K562 (cell line): ENCODE measurements at regions not wholly inside any gene's neighbourhood (a gene's known extent, or its start where the extent isn't known, plus 50 kb on each side); places are given as distances from the start of the nearest gene placed in this dataset.

Source experiments
- ATAC-seq: fragments of 200-7000 bp; cut with Tn5 transposase; 3 replicates; pipeline ENCODE4 v1.9.1; 2020; ENCODE audit warnings: moderate library complexity
- BruUV-seq: library from RNA; stranded (reverse); fragments of 400-500 nt; replicated peaks from 2 replicates; lab custom pipeline; 2021; lab: Mats Ljungman, UMichigan
- CTCF ChIA-PET: fragments of 300-600 bp; formaldehyde crosslinking; extraction: SDS; loops from one replicate; lab custom pipeline; 2021; ENCODE audit warnings: low intra/inter-chr PET ratio; lab: Yijun Ruan, JAX
- POLR2A ChIA-PET: fragments of 300-600, 350-650 bp; sonication (Branson Sonifier 250); formaldehyde crosslinking; extraction: SDS; loops from one replicate; lab custom pipeline; 2021; ENCODE audit warnings: antibody characterized with exemption, inconsistent platforms; lab: Yijun Ruan, JAX
- DNase-seq, 4 experiments: peaks; one replicate each; pipeline versions ENCODE4 v3.0.0 to v3.0.0-alpha.2; 2011 to 2018; ENCODE audit warnings: low spot score in 3 of 4, mixed read lengths in 3 of 4; ENCODE audit errors: extremely low read depth in 1 of 4
- FAIRE-seq: peaks from 2 replicates; lab custom pipeline; 2011; peaks lifted over from hg19 to GRCh38; lab: Jason Lieb, UNC
- H2AFZ ChIP-seq: 2 replicates; pipeline ENCODE4 v1.6.0; 2011; ENCODE audit warnings: low read depth, low read length, control low read depth, inconsistent platforms
- H3K27ac ChIP-seq: fragments of 200-600 bp; 3 replicates; pipeline ENCODE4 v1.8.0; 2011; ENCODE audit warnings: low read depth, mild to moderate bottlenecking, control low read depth, inconsistent platforms, low read length, moderate library complexity, mixed read lengths; ENCODE audit errors: extremely low read depth
- H3K27me3 ChIP-seq, 2 experiments: fragments of 300-600 bp in 1 of 2; 2 replicates in 1 of 2; 3 replicates in 1 of 2; pipeline versions ENCODE4 v1.6.0 to v1.8.0; 2011; ENCODE audit warnings: inconsistent platforms in 2 of 2, low read length in 2 of 2, mild to moderate bottlenecking in 1 of 2, mixed read lengths in 1 of 2, moderate library complexity in 1 of 2; ENCODE audit not compliant: control insufficient read depth in 2 of 2, insufficient read depth in 2 of 2
- H3K36me3 ChIP-seq: fragments of 300-600 bp; 3 replicates; pipeline ENCODE4 v1.8.0; 2011; ENCODE audit warnings: mild to moderate bottlenecking, low read length, inconsistent platforms; ENCODE audit not compliant: control insufficient read depth, insufficient read depth
- H3K4me1 ChIP-seq, 2 experiments: fragments of 200-600 bp in 1 of 2; replicated peaks in 1 of 2; 2 replicates in 1 of 2; 3 replicates in 1 of 2; pipeline versions ENCODE4 v1.5.1 to v1.8.0; 2011; ENCODE audit warnings: inconsistent platforms in 2 of 2, low read length in 2 of 2, mild to moderate bottlenecking in 1 of 2, mixed read lengths in 1 of 2, moderate library complexity in 1 of 2; ENCODE audit not compliant: control insufficient read depth in 2 of 2, insufficient read depth in 2 of 2
- H3K4me2 ChIP-seq: 2 replicates; pipeline ENCODE4 v1.6.1; 2011; ENCODE audit warnings: low read length, control low read depth, inconsistent platforms, mixed read lengths; ENCODE audit not compliant: insufficient read depth
- H3K4me3 ChIP-seq: fragments of 200-600 bp; sonication (generic), shearing (Covaris generic); 2 replicates; pipeline ENCODE4 v1.5.1; 2016; ENCODE audit warnings: control low read depth, inconsistent platforms
- H3K79me2 ChIP-seq: fragments of 200-600 bp; 3 replicates; pipeline ENCODE4 v1.8.0; 2011; ENCODE audit warnings: low read length, inconsistent platforms; ENCODE audit not compliant: control insufficient read depth, insufficient read depth
- H3K9ac ChIP-seq, 2 experiments: 2 replicates each; pipeline versions ENCODE4 v1.6.0 to v1.6.1; 2011; ENCODE audit warnings: low read depth in 2 of 2, low read length in 2 of 2, control low read depth in 1 of 2, inconsistent platforms in 1 of 2, mild to moderate bottlenecking in 1 of 2, mixed read lengths in 1 of 2; ENCODE audit not compliant: insufficient read depth in 1 of 2
- H3K9me1 ChIP-seq: one replicate; pipeline ENCODE4 v1.6.0; 2011; ENCODE audit warnings: inconsistent platforms, mild to moderate bottlenecking, low read length, moderate library complexity; ENCODE audit not compliant: control insufficient read depth, insufficient read depth
- H3K9me3 ChIP-seq: replicated peaks from 2 replicates; pipeline ENCODE4 v1.5.1; 2011; ENCODE audit warnings: low read depth, low read length, inconsistent platforms; ENCODE audit not compliant: control insufficient read depth, insufficient read depth
- H4K20me1 ChIP-seq: replicated peaks from 2 replicates; pipeline ENCODE4 v1.6.1; 2011; ENCODE audit warnings: low read length, inconsistent platforms, mixed read lengths; ENCODE audit not compliant: control insufficient read depth, insufficient read depth
- CBX2 ChIP-seq: fragments of 200-600 bp; sonication (generic); IDR thresholded peaks from one replicate; pipeline ENCODE4 v1.6.1; 2012; ENCODE audit warnings: mild to moderate bottlenecking, low read length, inconsistent platforms; ENCODE audit not compliant: insufficient read depth, poor library complexity, severe bottlenecking
- CSDE1 ChIP-seq, 2 experiments: fragments of 450-650 bp; IDR thresholded peaks; 2 replicates each; pipeline ENCODE4 v1.6.1; 2016; ENCODE audit warnings: mild to moderate bottlenecking in 1 of 2
- CTBP1 ChIP-seq: fragments of 450-650 bp; IDR thresholded peaks from 2 replicates; pipeline ENCODE4 v1.6.1; 2016; ENCODE audit warnings: borderline replicate concordance
- DPF2 ChIP-seq: fragments of 450-650 bp; IDR thresholded peaks from 2 replicates; pipeline ENCODE4 v1.6.1; 2016
- EGR1 ChIP-seq: fragments of 450-650 bp; conservative IDR thresholded peaks from 2 replicates; pipeline ENCODE4 v1.6.1; 2017; ENCODE audit warnings: mild to moderate bottlenecking
- FOXK1 ChIP-seq: sonication (generic); formaldehyde crosslinking; IDR thresholded peaks from 2 replicates; pipeline ENCODE4 v1.8.0; 2022; ENCODE audit warnings: missing genetic modification reagents, mild to moderate bottlenecking, borderline replicate concordance
- HDAC6 ChIP-seq: IDR thresholded peaks from 2 replicates; pipeline ENCODE4 v1.6.1; 2012; ENCODE audit warnings: low read depth, mild to moderate bottlenecking, control low read depth, inconsistent platforms, low read length, moderate library complexity
- KLF13 ChIP-seq: fragments of 450-650 bp; IDR thresholded peaks from 2 replicates; pipeline ENCODE4 v1.6.1; 2016; ENCODE audit warnings: missing genetic modification characterization, low read depth, mild to moderate bottlenecking, missing compliant biosample characterization, moderate library complexity, borderline replicate concordance
- NBN ChIP-seq: fragments of 450-650 bp; IDR thresholded peaks from 2 replicates; pipeline ENCODE4 v1.6.1; 2016; ENCODE audit warnings: low read depth, mild to moderate bottlenecking
- POLR2H ChIP-seq: IDR thresholded peaks from 2 replicates; pipeline ENCODE4 v1.6.1; 2016; ENCODE audit warnings: missing genetic modification characterization, low read depth, mild to moderate bottlenecking, control low read depth, missing compliant biosample characterization, moderate library complexity
- RNF2 ChIP-seq: sonication (generic); IDR thresholded peaks from 2 replicates; pipeline ENCODE4 v1.6.1; 2016
- SMARCA5 ChIP-seq: fragments of 450-650 bp; IDR thresholded peaks from 2 replicates; pipeline ENCODE4 v1.6.1; 2016
- YY1 ChIP-seq, 3 experiments: IDR thresholded peaks; 2 replicates each; pipeline ENCODE4 v1.6.1; 2011; ENCODE audit warnings: low read length in 2 of 3, mild to moderate bottlenecking in 2 of 3, moderate library complexity in 2 of 3, borderline replicate concordance in 1 of 3, control low read depth in 1 of 3, low read depth in 1 of 3; ENCODE audit not compliant: insufficient read depth in 3 of 3, insufficient replicate concordance in 2 of 3, control insufficient read depth in 1 of 3, insufficient read length in 1 of 3; ENCODE audit errors: extremely low read depth in 1 of 3
- ZNF224 ChIP-seq: sonication (generic); formaldehyde crosslinking; IDR thresholded peaks from 2 replicates; pipeline ENCODE4 v1.8.0; 2022; ENCODE audit warnings: mild to moderate bottlenecking, missing genetic modification reagents
- ZNF23 ChIP-seq: fragments of 250-450 bp; sonication (Bioruptor Pico); IDR thresholded peaks from 2 replicates; pipeline ENCODE4 v1.4.0; 2020; ENCODE audit warnings: mild to moderate bottlenecking
- ZNF274 ChIP-seq: IDR thresholded peaks from 2 replicates; pipeline ENCODE4 v1.6.1; 2011; ENCODE audit warnings: low read depth, mild to moderate bottlenecking, low read length, moderate library complexity, borderline replicate concordance
- ZNF778 ChIP-seq: fragments of 450-650 bp; formaldehyde crosslinking; IDR thresholded peaks from 2 replicates; pipeline ENCODE4 v1.4.0; 2020; ENCODE audit warnings: mild to moderate bottlenecking, moderate library complexity
- WGBS: fragments of 100-300 bp; shearing (Covaris generic); methylation state at CpG from one replicate; pipeline ENCODE4 v1.1.6; 2016; ENCODE audit warnings: low coverage, mixed read lengths; ENCODE audit not compliant: insufficient coverage; ENCODE audit errors: missing lambda C conversion rate; 5-methylcytosine and 5-hydroxymethylcytosine counted together
- in situ Hi-C: fragments of 300-500 bp; cut with MboI; formaldehyde crosslinking; loops from 4 replicates; pipeline ENCODE4 v1.15.0; 2018; ENCODE audit warnings: inconsistent platforms, mixed read lengths
- intact Hi-C: fragments of 100-400 bp; cut with micrococcal nuclease; formaldehyde crosslinking; loops from 2 replicates; pipeline ENCODE4 v1.14.2; 2022
- TF ChIP-seq, protein P1 (sequence below), 2 experiments: fragments of 250-450 bp in 1 of 2; fragments of 450-650 bp in 1 of 2; sonication (Bioruptor Pico) in 1 of 2; IDR thresholded peaks; 2 replicates each; pipeline versions ENCODE4 v1.6.1 to v1.8.0; 2016 to 2021; ENCODE audit warnings: mild to moderate bottlenecking in 2 of 2, moderate library complexity in 2 of 2, missing compliant biosample characterization in 1 of 2, missing genetic modification characterization in 1 of 2
- TF ChIP-seq, protein P2 (sequence below): sonication (generic); formaldehyde crosslinking; IDR thresholded peaks from 2 replicates; pipeline ENCODE4 v1.8.0; 2022; ENCODE audit warnings: missing genetic modification reagents, mild to moderate bottlenecking, borderline replicate concordance
- TF ChIP-seq, protein P3 (sequence below): fragments of 250-450 bp; sonication (Bioruptor Pico); IDR thresholded peaks from 2 replicates; pipeline ENCODE4 v1.8.0; 2022; ENCODE audit warnings: inconsistent platforms

DNA sequence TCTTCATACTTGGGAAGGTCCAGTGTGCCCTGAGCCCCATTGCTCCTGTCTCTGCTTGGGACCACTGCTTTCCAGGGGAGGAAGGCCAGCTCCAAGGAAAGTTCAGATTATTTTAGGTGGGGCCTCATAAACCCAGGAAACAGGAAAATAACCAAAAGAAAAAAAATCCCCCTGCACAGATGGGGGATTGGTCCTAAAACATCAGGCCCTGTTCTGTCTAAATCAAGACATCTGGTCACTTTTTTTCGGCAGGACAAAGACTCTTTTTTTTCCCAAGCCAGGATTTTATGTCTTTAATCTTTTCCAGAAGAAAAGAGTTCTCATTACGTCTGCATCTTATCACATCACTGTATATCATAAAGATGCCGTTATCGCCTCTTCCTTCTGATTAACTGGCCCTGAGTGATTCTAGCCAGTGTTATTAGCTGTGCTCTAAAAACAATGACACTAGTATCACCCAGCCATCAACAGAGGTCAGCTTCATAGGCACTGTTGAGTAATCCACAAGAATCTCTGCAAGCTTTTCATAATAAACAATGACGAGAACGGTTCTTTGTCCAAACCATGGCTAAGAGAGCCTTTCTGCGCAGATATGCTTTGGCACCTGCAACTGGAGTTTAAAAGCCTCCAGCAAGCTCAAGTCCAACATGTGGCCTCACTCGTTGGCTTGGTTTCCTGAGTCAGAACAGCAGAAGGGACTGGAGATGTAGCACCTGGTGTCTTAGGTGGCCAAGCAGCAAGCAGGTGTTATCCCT lies 138.2 kb downstream of the VAPA start:
- Histone ChIP-seq H3K4me1 (no peaks in the 10 kb centered on the region), H3K36me3 (no peaks in the 10 kb centered on the region), H3K4me3 (no peak overlapping the region), H3K9ac (no peak overlapping the region), H3K4me2 (no peak overlapping the region), H3K27ac (no peak overlapping the region), H3K9me1 (no peaks in the 10 kb centered on the region)
- in situ Hi-C loops = no loop called here
- intact Hi-C loops = no loop called here
- 1% methylated on average over 8 of the region's 8 CpGs for WGBS
- TF ChIP-seq CSDE1 (IDR thresholded peaks at IDR 0.05) (no peak), RNF2 (no peak), ZNF23 (CRISPR knock-in tag) (no peak), DPF2 (no peak), CTBP1 (no peak), POLR2H (tag) (no peak), CBX2 (no peak), HDAC6 (no peak), NBN (no peak), ZNF224 (CRISPR knock-in tag) (no peak), KLF13 (tag) (no peak), FOXK1 (CRISPR knock-in tag) (no peak), ZNF274 (no peak), EGR1 (no peak), YY1 (IDR thresholded peaks at IDR 0.05; ENCODE audit: borderline replicate concordance in 1 of 3, control insufficient read depth in 1 of 3, extremely low read depth in 1 of 3, insufficient read depth in 3 of 3, insufficient read length in 1 of 3, insufficient replicate concordance in 2 of 3, low read depth in 1 of 3, low read length in 2 of 3) (no peak), ZNF778 (CRISPR knock-in tag) (no peak), SMARCA5 (no peak)
- TF ChIP-seq, protein P1, sequence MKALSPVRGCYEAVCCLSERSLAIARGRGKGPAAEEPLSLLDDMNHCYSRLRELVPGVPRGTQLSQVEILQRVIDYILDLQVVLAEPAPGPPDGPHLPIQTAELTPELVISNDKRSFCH (CRISPR knock-in tag; IDR thresholded peaks at IDR 0.05) = no peak
- TF ChIP-seq, protein P1 (tag; IDR thresholded peaks at IDR 0.05) = no peak
- TF ChIP-seq, protein P2, sequence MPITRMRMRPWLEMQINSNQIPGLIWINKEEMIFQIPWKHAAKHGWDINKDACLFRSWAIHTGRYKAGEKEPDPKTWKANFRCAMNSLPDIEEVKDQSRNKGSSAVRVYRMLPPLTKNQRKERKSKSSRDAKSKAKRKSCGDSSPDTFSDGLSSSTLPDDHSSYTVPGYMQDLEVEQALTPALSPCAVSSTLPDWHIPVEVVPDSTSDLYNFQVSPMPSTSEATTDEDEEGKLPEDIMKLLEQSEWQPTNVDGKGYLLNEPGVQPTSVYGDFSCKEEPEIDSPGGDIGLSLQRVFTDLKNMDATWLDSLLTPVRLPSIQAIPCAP (CRISPR knock-in tag) = no peak
- TF ChIP-seq, protein P3, sequence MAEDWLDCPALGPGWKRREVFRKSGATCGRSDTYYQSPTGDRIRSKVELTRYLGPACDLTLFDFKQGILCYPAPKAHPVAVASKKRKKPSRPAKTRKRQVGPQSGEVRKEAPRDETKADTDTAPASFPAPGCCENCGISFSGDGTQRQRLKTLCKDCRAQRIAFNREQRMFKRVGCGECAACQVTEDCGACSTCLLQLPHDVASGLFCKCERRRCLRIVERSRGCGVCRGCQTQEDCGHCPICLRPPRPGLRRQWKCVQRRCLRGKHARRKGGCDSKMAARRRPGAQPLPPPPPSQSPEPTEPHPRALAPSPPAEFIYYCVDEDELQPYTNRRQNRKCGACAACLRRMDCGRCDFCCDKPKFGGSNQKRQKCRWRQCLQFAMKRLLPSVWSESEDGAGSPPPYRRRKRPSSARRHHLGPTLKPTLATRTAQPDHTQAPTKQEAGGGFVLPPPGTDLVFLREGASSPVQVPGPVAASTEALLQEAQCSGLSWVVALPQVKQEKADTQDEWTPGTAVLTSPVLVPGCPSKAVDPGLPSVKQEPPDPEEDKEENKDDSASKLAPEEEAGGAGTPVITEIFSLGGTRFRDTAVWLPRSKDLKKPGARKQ (CRISPR knock-in tag) = no peak
- TF ChIP-seq, all 486 proteins: peak for 0
- Histone ChIP-seq H3K79me2 (no peaks in the 10 kb centered on the region), H2AFZ (no peak overlapping the region), H4K20me1 (no peaks in the 10 kb centered on the region), H3K9me3 (no peaks in the 10 kb centered on the region), H3K27me3 (peaks cover 36 to 60% of the 10 kb centered on the region in 2 experiments)
- no peak for DNase-seq
- POLR2A ChIA-PET = interaction anchor here (0.5 to 0.8 kb wide), 3 partner anchors 12 to 263 kb away, joined by 3 read pairs; no protein-coding TSS in a partner anchor
- CTCF ChIA-PET = no interaction called here
- FAIRE-seq = no peak
- ATAC-seq = no peak
- BruUV-seq = no TSS peak
